NCI-H2107 (cell line): ENCODE measurements at regions not wholly inside any gene's neighbourhood (a gene's known extent, or its start where the extent isn't known, plus 50 kb on each side); places are given as distances from the start of the nearest gene placed in this dataset.

Experiments used
- DNase-seq: peaks from one replicate; lab custom pipeline; 2025; lab: John Stamatoyannopoulos, UW

DNA sequence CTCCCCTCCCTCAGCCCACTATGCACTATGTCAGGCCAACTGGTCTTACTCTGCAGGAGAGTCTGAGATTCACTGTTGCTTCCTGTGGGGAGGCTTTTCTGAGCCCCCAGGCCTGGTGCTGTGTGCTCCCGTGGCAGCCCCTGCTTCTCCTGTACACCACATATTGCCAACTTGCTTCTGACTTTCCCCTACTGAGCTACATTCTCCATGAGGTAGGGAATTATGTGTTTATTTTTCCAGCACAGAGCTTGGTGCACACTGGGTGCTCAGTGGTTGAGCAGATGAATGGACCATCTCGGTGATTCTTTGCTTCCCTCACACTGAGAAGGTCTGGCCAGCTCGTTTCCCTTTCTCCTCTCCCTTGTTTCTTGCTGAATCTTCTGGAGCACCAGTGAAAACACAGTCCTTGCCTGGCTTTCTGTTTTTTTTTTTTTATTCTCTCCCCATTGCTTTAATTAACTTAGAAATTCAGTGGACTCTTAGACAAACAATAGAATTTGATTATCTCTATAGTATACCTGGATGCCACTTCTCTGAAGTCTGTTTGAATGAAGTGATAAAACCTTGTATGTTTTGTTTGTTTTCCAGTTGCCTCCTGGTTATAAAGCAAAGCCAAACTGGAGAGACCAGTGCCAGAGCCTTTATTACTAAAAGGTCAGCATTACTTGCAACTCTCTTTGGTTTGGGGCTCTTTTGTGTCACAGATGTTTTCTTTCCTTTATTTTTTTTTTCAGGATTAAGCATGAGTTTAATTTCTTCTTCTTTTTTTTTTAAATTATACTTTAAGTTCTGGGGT, 50.3 kb upstream of the CNIH3 start:
- DNase-seq = no peak
